ENCODE measurements at regions not wholly inside any gene's neighbourhood (a gene's known extent, or its start where the extent isn't known, plus 50 kb on each side); places are given as distances from the start of the nearest gene placed in this dataset.

- no peak overlapping the region for H3K27ac Mint-ChIP-seq
Measured at GRCh38 chr6:135118134-135118730, 62.9 kb upstream of the MYB start.

GRCh38 chr6:135117413-135117968 is 62.9 kb upstream of the HBS1L start:
- Mint-ChIP-seq H3K4me1 (no peaks in the 10 kb centered on the region), H3K27ac (no peak overlapping the region), H3K27me3 (ENCODE audit: low read depth, poor library complexity) (peaks cover 14% of the 10 kb centered on the region), H3K36me3 (ENCODE audit: low read depth) (no peaks in the 10 kb centered on the region), H3K4me3 (no peak overlapping the region), H3K9me3 (no peaks in the 10 kb centered on the region)
- DNase-seq: no peak
- TF ChIP-seq CTCF (IDR thresholded peaks at IDR 0.05): no peak

More at GRCh38 chr6:135118134-135118730, 62.9 kb upstream of the MYB start:
- H3K4me3 Mint-ChIP-seq: no peak overlapping the region
- TF ChIP-seq CTCF (IDR thresholded peaks at IDR 0.05): no peak
- no peaks in the 10 kb centered on the region for H3K4me1 Mint-ChIP-seq
- H3K36me3 Mint-ChIP-seq (ENCODE audit: low read depth): no peaks in the 10 kb centered on the region
- H3K9me3 Mint-ChIP-seq: no peaks in the 10 kb centered on the region
- no peak for DNase-seq
- peaks cover 14% of the 10 kb centered on the region for H3K27me3 Mint-ChIP-seq (ENCODE audit: low read depth, poor library complexity)

- Mint-ChIP-seq H3K36me3 (ENCODE audit: low read depth) (no peaks in the 10 kb centered on the region), H3K9me3 (no peaks in the 10 kb centered on the region), H3K27me3 (ENCODE audit: low read depth, poor library complexity) (peaks cover 12% of the 10 kb centered on the region), H3K4me1 (no peaks in the 10 kb centered on the region), H3K4me3 (no peak overlapping the region), H3K27ac (no peak overlapping the region)
- TF ChIP-seq CTCF (IDR thresholded peaks at IDR 0.05): no peak
- no peak for DNase-seq
Measured at GRCh38 chr6:135116571-135116970, 61.9 kb upstream of the HBS1L start.

DNA sequence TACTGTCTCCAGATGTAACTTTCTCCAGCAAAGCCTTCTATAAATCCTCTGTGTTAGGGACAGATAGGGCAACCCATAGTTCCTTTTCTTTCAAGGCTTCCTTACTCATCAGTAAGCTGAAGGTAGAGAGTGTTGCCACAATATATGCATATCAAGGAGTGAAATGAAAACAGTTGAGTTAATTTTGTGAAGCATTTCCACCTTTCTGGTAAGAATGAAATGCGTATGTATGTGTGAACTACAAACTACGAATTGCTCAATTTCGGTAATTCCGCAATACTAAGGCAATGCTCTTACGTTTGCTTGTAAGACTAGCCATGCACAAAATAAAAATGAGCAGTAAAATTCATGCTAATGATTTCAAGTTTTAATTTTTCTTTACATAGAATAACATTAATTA is 61.2 kb upstream of the HBS1L start:
- TF ChIP-seq CTCF (IDR thresholded peaks at IDR 0.05): no peak
- H3K36me3 Mint-ChIP-seq (ENCODE audit: low read depth): no peaks in the 10 kb centered on the region
- H3K4me1 Mint-ChIP-seq: no peaks in the 10 kb centered on the region
- no peak for DNase-seq
- no peaks in the 10 kb centered on the region for H3K9me3 Mint-ChIP-seq
- H3K27ac Mint-ChIP-seq: no peak overlapping the region
- no peak overlapping the region for H3K4me3 Mint-ChIP-seq
- H3K27me3 Mint-ChIP-seq (ENCODE audit: low read depth, poor library complexity): peaks cover 11% of the 10 kb centered on the region

DNA sequence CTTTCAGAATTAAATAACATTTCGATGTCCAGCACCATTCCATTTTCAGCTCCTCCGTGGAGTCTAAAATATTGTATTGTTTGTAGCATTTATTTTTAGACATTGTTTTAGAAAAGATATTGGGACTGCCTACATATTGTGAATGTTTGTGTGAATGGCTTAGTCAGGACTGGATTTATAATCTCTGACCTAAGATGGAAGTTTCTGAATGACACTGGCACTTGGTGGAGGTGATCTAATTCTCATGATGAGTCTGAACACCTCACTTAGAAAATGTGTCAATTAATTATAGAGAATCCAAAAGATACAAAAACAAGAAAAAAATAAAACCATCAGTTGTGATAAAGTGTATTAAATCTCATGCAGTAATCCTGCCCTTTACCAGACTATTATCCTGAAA is 60.8 kb upstream of the HBS1L start:
- no peak for TF ChIP-seq CTCF (IDR thresholded peaks at IDR 0.05)
- no peaks in the 10 kb centered on the region for H3K9me3 Mint-ChIP-seq
- no peak for DNase-seq
- H3K27ac Mint-ChIP-seq: no peak overlapping the region
- H3K4me3 Mint-ChIP-seq: no peak overlapping the region
- H3K4me1 Mint-ChIP-seq: no peaks in the 10 kb centered on the region
- no peaks in the 10 kb centered on the region for H3K36me3 Mint-ChIP-seq (ENCODE audit: low read depth)
- peaks cover 13% of the 10 kb centered on the region for H3K27me3 Mint-ChIP-seq (ENCODE audit: low read depth, poor library complexity)

All from nephron progenitor cell (in vitro differentiated cells).